NCI-H146 (cell line): ENCODE measurements at regions not wholly inside any gene's neighbourhood (a gene's known extent, or its start where the extent isn't known, plus 50 kb on each side); places are given as distances from the start of the nearest gene placed in this dataset.
"Not testable (repeated sequence)": the region's sequence is repeated elsewhere in the genome, so short reads cannot be mapped to it uniquely, and the experiment has no call there.

Experiments
- DNase-seq: peaks from one replicate; lab custom pipeline; 2025; lab: John Stamatoyannopoulos, UW

DNA sequence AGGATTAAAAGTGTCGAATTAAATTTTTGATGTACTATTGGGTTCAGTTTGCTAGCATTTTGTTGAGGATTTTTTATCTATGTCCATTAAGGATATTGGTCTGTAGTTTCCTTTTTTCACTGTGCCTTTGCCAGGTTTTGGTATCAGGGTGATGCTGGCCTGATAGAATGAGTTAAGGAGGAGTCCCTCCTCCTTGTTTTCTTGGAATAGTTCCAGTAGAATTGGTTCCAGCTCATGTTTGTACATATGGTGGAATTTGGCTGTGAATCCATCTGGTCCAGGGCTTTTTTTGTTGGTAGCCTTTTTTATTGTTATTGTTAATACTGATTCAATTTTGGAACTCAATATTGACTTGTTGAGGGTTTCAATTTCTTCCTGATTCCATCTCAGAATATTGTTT lies 141.8 kb downstream of the SIM1 start:
- DNase-seq: no peak

DNA sequence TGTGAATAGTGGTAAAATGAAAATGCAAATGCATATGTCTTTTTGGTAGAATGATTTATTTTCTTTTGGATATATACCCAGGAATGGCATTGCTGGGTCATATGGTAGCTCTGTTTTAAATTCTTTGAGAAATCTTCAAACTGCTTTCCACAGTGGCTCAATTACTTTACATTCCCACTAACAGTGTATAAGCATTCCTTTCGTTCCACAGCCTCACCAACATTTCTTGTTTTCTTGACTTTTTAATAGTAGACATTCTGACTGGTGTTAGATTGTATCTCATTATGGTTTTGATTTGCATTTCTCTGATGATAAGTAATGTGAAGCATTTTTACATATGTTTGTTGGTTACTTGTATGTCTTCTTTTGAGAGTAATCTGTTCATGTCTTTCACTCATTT lies 144.0 kb downstream of the SIM1 start:
- DNase-seq: no peak

DNA sequence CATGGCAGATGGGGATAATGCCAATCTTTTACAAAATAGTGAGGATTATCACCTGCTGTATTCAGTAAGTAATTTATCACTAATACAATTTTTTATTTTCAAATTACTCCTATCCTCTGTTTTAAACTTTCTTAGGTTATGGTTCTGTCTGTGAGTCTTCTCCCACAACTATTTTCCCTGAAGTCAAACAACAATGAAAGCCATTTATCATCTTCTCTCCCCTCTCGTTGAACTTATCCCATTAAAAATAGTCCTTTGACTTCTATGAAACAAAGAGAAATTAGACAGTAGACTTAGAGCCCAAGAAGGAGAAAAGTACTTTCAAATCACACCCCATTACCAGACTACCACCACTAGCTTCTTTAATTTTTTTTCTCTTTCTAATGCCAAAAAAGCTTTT lies 147.7 kb downstream of the SIM1 start:
- DNase-seq: no peak

DNA sequence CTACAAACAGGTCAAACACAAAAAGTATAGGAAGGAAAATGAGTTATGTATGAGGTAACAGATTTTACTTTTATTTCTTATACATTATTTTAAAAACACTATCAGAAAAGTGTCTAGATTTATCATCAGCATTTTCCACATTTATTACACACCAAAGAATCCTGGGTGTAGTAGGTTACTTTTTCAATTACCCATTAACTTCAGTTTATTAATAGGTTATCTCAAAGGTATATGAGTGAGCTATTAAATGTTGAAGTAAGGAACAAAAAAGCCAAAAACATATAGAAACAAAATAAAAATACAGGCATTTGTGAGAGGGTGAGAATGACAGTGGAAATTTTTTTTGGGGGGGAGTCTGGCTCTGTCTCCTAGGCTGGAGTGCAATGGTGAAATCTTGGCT lies 150.5 kb downstream of the SIM1 start:
- DNase-seq: no peak

DNA sequence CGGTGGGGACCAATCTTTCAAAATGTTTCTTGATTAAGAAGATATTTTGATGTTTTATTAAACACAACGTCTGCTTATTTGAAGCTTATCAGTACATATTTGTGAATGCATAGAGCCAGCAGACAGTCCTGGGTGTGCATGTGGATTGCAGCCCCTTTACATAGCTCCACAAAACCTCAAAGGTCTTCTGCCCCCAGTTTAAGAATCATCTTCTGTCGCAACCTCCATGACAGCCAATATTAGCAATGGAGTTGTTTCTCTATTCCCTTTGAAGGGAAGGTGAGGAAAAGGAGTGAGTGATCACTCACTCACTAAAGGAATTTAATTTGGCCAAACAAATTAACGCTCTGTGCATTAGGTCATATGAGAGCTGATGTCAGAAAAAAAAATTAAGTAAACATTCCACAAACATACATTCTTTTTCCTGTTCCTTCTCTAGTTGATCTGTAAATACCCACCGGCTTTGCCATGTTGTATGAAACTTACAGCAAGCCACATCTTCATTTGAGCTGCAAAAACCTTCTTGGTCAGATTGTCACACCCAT lies 152.9 kb downstream of the SIM1 start:
- DNase-seq: no peak

DNA sequence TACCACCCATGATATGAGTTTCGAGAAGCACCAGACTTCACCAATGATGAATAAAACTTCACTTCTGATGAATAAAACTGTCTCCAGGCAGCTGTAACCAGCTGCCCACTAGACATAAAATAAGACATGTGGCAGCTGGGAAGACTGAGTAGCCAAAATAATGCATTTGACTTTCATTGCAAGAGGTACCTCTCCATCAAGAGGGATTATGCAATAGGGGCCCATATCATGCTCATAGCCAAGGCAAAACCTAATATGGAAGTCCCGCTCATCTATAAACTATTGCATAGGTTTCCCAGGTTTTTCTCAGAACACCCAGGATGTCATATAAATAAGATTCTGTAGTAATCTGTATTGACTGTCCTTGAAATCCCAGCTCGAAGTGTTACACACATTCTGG lies 155.5 kb downstream of the SIM1 start:
- no peak for DNase-seq

DNA sequence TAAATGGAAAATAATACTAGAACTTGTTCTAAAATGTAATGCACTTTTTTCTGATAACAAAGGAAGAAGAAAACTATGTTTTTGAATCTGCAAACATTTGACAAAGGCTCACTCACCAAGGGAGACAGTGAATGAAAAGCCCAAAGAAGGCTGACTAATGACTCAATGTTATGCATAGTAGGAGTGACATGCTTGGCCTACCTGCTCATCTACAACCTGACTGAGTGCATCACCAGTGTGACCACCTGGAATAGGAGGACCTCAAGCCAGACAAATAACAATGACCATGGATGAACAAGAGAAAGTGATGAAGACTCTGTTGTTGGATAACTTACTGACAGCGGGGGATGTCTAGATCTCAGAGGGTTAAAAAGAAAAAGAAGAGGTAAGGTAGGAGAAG lies 157.2 kb downstream of the SIM1 start:
- no peak for DNase-seq

DNA sequence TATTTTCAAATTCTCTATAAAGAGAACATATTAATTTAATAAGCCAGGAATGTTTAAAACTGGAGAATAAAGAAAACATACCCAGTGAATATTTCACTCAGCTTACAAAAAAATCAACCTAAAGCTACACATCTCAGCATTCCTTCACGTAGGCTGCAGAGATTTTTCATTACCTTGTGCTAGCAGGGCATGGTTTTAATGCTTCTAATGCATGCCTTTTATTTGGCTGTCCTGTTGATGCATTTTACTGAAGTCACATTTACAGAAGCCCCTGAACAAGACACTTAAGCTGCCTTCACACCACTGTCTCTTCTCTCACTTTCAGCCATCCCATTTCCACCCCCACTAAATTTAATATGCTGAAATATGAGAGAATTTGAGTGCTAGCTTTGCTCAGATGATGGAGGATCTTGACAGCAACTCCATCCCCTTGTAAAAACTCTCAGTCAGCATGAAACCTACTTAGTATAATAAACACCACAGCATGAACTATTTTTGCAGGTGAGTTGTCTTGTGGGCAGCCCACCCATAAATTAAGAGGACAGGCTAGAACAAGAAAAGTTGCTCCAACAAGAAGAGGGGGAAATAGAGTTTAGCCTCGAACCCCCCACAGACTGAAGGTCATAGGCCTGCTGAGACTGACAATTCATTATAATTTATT lies 159.4 kb downstream of the SIM1 start:
- DNase-seq: no peak

DNA sequence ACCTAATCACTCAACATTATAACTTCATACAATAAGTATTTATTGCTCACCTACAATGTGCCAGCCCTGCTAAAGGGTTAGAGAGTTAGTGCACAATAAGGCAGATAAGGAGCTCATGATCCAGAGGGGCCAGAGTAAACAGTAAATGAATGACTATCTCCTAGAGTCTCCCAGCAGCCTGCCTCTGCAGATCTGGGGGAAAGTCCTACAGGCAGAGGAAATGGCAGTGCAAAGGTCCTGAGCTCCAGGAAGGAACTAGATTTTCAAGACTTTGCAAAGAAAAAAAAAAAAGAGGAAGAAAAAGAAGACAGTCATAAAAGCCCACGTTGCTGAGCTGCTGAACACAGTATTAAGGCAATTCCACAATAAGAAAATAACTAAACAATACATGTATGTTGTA lies 160.1 kb downstream of the SIM1 start:
- no peak for DNase-seq

DNA sequence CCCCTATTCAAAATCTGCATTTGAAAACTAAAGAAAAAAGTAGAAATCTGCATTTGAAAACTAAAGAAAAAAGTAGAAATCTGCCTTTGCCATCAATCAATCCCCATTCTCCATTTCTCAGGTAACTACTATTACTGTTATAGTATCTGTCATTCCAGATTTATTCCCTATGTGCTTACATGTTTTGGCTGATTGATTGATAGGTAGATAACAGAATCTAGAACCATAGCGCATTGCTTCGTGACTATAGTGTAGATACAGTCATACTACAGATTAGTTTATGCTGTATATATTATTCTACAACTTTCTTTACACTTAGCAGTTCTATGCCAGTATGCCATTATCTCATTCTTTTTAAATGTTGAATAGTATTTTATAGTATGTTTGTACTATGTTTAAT lies 163.0 kb downstream of the SIM1 start:
- DNase-seq: no peak

DNA sequence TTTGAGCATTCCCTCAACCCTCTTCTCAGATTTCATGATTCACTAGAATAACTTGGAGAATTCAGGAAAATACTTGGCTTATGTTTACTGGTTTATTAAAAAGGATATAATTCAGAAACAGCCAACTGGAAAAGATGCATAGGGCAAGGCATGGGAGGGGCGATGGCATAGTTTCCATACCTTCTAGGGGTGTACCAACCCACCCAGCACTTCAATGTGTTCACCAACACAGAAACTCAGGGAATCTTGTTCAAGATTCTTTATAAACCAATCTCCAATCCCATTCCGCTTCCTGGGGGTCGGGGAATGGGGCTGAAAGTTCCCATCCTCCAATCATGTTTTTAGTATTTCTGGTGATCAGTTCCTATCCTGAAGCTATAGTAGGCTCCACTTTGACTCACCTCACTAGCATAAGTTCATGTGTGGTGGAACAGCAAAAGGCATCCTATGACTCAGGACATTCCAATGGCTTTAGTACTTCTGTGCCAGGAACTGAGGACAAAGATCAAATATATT lies 164.4 kb downstream of the SIM1 start:
- no peak for DNase-seq

DNA sequence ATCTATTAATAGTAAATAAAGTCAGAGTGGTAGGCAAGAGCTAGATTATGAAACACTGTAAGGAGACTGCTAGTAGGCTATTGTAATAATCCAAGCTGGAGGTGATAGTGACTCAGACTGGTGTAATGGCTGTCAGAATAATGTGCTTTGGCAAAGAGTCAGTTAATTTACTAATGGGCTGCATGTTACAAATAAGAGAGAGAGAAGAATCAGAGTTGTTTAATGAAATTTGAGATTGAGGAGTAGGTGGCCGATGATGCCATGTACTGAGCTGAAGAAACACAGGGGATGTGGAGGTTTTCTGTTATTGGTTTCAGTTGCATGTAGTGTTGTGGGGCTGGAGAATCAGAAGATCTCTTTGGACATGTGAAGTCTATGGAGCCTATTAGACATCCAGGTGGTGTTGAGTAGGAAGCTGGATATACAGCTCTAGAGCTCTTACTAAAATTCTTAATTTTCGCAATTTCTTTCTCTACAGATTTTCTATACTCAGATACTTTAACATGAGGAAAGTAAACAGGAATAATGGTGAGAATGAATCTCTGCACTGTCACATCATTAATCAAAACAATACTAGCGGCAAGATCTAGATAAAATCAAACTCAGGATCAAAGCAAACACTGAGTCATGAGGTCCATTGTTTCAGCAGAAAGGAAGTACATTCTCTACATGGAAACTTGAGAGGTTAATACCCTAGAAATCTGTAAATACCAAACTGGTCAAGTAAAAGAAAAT lies 167.7 kb downstream of the SIM1 start:
- peak; percentile 55 for DNase-seq

DNA sequence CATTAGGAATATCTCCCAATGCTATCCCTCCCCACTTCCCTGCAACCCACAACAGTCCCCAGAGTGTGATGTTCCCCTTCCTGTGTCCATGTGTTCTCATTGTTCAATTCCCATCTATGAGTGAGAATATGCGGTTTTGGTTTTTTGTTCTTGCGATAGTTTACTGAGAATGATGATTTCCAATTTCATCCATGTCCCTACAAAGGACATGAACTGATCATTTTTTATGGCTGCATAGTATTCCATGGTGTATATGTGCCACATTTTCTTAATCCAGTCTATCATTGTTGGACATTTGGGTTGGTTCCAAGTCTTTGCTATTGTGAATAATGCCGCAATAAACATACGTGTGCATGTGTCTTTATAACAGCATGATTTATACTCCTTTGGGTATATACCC lies 169.5 kb downstream of the SIM1 start:
- not testable (repeated sequence) for DNase-seq

DNA sequence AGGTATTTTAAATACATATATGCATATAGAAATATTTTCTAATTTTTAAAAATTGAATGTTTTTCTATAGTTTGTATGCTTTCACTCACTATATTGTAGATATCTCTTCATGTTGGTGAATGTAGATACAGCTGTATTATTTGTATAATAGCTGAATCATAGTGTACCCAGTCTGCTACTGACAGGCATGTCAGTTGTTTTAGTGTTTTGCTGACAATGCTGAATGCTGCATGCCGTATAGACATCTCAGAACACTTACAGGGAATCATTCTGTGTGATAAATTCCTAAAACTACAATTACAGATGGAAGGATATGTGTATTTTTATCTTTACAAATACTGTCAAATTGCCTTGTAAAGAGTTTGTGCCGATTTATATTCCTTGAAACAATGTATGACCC lies 175.4 kb downstream of the SIM1 start:
- no peak for DNase-seq

DNA sequence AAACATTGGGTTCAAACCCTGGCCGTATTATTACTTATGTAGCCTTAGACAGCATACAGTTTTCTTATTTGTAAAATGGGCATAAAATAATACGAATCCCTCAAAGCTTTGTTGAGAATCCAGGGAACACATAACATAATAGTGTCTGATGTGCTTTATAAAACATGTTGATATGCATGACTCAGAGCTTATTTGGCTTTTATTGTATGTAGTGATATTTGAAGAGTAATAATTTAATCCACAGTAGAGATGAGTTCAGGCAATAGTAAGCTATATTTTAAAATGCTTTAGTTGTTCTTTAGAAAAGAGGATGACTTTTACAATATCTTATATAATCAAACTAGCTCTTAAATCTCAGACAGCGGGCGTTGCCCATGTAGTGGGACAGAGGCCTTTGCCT lies 176.4 kb downstream of the SIM1 start:
- no peak for DNase-seq

DNA sequence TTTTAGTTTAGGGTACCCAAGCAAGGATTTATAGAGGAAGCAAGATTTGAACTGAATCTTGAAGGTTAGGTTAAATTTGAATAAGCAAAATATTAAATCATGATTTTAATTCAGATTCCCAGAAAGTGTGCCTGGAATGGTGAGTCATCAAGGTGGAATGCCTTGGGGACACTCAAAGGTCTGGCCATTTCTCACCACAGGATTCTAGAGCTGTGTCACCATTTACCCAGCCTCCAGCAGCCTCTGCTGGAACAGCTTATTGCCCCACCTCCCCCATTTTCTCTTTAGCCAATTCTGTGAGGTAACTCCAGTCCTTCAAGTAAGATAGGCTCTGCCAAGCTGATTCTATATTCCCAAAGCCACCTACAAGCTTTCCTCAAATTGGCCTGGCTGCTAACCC lies 181.4 kb downstream of the SIM1 start:
- no peak for DNase-seq

DNA sequence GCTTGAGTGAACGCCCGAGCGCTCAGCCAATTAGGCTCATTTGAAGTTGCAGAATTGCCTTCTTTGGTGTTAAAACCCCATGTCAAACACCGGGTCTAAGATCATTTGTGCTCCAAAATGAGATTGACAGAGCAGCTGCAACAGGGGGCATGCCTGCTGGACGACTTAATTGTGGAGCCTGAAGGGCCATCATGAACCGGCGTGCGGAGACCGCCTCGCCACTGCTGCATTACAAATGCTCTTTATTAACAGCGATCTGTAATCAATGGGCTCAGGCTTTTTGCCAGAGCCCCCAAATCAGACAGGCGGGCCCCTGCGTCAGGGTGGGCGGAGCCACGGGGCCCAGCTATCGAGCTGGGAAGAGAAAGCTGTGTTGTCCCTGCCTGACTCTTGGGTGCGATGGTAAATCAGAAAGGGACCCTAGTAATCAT lies 183.2 kb downstream of the SIM1 start:
- DNase-seq: peak; percentile 75

DNA sequence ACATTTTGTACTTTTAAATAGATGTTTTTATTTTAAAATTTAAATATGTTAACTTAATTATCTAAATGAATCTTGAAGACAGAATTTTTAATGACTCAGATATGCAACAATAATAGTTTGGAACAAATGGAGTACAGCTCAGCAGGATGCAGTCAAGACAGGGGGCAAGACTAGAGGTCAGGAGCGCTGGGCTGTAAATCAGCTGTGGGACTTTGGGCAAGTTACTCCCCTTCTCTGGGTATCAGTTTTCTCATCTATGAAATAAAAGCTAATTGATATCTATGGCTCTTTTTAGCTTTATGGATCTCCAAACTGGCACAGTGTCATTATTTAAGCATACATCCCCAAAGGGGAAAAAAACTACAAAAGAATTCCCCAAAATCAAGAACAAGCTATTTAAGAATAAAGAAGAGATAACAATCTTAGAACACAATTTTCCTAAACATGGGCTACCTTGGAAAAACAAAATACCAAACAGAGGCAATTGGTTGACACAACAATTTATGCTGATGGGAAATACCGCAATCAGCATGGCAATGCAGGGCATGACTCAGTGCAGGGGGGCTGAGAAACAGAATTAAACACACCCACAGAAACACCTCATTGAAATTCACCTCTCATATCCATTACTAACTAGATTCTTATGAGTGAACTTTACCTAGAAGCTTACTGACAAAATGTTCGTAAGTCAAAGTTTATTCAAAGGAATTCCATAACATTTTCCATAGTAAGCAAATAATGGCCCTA lies 188.2 kb downstream of the SIM1 start:
- no peak for DNase-seq

DNA sequence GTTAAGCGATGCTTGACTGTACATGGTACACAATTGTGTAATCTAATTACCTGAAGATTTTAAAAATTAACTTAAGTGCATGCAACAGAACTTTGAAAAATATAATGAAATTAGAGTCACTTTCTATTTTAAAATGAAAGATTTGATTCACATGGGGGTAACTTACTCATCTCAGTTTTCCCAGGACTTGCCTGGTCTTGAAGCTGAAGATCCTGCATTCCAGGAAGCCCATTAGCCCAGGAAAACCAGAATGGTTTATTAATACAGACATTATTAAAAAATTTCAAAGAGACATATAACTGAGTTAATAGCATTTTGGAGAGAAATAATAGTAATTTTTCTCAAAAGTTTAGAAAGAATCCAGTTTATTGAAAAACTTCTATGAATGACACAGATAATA lies 190.6 kb downstream of the SIM1 start:
- DNase-seq: no peak

DNA sequence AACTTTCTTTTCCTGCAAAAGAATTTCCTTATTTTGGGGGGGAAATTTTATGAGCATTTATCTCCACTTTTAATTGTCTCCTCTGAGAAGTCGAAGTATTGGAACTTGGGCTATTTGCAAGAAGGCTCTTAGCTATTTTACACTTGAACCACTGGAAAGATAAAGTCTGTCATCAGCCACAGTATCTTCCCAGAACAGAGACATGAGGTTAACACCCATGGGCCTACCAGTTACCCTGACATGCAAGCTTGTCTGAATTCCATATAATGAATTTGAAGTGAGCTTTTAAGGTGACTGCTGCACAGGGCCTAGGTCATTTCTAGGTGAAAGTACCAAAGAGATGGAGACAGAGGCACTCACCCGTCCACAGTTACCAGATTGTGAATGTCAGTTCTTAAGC lies 193.1 kb downstream of the SIM1 start:
- no peak for DNase-seq

DNA sequence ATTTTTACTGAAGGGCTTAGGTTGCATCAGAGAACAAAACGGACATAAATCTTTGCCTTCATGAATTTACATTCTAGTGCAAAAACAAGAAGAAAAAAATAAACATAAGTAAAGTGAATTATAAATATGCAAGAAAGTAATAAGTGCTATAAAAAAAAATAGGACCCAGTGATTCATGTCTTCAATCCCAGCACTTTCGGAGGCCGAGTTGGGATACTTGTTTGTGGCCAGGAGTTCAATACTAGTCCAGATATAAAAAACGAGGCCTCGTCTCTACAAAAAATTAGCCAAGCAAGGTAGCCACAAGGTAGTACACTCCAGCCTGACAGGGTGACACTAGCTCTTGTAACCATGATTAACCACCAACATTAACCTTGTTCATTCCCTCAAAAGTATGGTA lies 193.5 kb downstream of the SIM1 start:
- DNase-seq: no peak

DNA sequence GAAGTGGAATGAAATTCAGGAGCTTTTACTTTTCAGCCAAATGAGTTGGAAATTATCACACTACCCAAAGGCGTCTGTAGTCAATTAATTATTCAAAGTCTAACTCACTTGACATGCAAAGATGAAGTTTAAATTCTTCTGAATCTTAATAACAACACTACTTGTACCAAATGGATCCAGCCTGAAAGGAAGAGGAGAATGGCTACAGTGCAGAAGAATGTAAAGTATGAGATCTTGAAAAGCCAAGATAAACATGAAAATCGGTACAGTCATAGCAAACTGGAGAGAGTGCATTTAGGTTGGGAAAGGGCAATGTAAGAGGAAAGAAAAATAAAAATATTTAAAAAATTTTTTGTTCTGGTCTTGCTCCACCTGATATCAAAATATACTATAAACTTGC lies 195.5 kb downstream of the SIM1 start:
- no peak for DNase-seq

DNA sequence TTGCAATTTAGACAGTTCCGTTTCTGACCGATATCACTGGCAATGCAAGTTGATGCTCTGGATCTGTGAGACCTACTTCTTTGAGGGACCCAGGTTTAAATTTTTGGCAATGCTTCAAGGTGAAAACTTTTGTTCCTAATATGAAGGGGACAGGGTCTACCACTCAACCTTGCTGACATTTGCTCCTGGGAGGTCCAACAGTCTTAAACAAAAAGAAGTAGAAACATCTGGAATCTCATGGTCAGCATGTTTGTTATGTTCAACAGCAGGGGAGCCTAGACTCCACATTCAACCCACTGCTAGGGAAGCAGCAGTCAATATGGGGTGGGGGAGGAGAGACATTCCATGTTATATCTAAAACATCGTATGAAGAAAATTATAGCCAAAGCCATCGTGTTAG lies 196.4 kb downstream of the SIM1 start:
- DNase-seq: no peak
